Smooth muscle cell of the brain vasculature (primary cell): ENCODE measurements at regions not wholly inside any gene's neighbourhood (a gene's known extent, or its start where the extent isn't known, plus 50 kb on each side); places are given as distances from the start of the nearest gene placed in this dataset.

ENCODE experiments used
- DNase-seq: peaks from one replicate; pipeline ENCODE4 v3.0.0-alpha.2; 2012; ENCODE audit warnings: low read depth, low spot score

DNA sequence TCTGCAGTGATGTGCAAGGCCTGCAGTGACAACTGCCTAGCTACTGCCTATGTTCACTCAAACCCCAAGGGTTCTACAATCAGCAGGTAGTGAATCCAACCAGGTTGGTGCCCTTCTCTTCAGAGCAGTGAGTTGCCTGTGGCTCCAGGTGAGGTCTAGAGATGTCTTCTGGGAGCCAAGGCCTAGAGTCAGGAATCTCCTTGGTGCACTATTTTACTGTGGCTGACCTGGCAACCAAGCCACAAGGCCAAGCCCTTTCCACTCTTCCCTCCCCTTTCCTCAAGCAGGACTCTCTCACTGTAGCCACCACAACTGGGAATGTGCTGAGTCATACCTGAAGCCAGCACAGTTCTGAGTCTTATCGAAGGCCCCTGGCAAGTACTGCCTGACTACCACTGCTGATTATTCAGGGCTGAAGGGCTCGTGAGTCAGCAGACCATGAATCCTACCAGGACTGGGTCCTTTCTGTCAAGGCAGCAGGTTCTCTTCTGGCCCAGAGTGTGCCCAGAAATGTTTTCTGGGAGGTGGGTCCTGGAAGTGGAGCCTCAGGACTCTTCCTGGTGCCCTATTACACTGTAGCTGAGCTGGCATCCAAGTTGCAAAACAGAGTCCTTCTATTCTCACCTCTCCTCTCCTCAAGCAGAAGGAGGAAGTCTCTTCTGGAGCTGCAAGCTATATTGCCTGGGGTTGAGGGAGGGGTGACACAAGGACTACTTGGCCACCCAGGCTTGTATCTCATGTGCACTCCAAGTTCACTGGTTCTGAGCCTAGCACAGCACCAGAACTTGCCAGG, 111.6 kb downstream of the BTC start:
- no peak for DNase-seq

- DNase-seq = no peak
Observed at GRCh38 chr4:74692972-74693371, 101.4 kb downstream of the BTC start.
